ENCODE measurements at regions not wholly inside any gene's neighbourhood (a gene's known extent, or its start where the extent isn't known, plus 50 kb on each side); places are given as distances from the start of the nearest gene placed in this dataset.

DNA sequence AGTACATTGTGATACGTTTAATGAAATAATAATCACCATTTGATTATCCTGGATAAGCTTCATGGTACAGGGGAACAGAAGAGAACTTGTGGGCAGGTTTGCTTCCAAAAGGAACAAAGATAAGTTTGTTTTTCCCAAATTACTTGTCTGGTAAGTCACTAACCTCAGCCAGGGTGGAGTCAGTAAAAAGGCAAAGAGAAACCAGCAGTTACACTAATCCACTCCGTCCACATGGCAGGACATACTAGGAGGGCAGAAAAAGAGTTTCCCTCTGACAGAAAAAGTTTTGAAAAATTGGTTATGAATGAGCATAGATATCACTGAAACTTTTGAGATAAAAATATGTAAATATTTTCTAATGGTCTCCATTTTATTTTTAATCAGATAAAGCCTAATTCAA lies 285.9 kb downstream of the IL15 start:
- TF ChIP-seq EZH2 (IDR thresholded peaks at IDR 0.05; ENCODE audit: borderline replicate concordance, insufficient read depth, low read depth, low read length, poor library complexity, severe bottlenecking): no peak
- TF ChIP-seq, protein P1, sequence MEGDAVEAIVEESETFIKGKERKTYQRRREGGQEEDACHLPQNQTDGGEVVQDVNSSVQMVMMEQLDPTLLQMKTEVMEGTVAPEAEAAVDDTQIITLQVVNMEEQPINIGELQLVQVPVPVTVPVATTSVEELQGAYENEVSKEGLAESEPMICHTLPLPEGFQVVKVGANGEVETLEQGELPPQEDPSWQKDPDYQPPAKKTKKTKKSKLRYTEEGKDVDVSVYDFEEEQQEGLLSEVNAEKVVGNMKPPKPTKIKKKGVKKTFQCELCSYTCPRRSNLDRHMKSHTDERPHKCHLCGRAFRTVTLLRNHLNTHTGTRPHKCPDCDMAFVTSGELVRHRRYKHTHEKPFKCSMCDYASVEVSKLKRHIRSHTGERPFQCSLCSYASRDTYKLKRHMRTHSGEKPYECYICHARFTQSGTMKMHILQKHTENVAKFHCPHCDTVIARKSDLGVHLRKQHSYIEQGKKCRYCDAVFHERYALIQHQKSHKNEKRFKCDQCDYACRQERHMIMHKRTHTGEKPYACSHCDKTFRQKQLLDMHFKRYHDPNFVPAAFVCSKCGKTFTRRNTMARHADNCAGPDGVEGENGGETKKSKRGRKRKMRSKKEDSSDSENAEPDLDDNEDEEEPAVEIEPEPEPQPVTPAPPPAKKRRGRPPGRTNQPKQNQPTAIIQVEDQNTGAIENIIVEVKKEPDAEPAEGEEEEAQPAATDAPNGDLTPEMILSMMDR (IDR thresholded peaks at IDR 0.05): no peak
- ATAC-seq (ENCODE audit: low read depth): no peak
- no peaks in the 10 kb centered on the region for H3K36me3 ChIP-seq (replicated peaks in 1 of 2; ENCODE audit: control extremely low read depth in 1 of 2, control insufficient read depth in 1 of 2, extremely low read depth in 1 of 2, insufficient read depth in 2 of 2, low read length in 1 of 2)
- ChIA-PET CTCF (no interaction called here), POLR2A (no interaction called here)
- H3K27me3 ChIP-seq (replicated peaks in 1 of 4; ENCODE audit: control extremely low read depth in 1 of 4, control insufficient read depth in 3 of 4, insufficient read depth in 4 of 4, low read length in 3 of 4): no peaks in the 10 kb centered on the region
- no peaks in the 10 kb centered on the region for H3K27me3 Mint-ChIP-seq
- H3K9me3 Mint-ChIP-seq (ENCODE audit: insufficient read depth): no peaks in the 10 kb centered on the region
- no peak for DNase-seq
- H3K4me2 ChIP-seq (replicated peaks; ENCODE audit: low read depth, low read length, poor library complexity, severe bottlenecking): no peak overlapping the region
- peaks cover 0 to 2% (median 0%) of the 10 kb centered on the region in 3 donors for H3K9me3 ChIP-seq (ENCODE audit: control extremely low read depth in 1 of 3, control insufficient read depth in 2 of 3, insufficient read depth in 1 of 3, low read length in 2 of 3)
- WGBS (ENCODE audit: insufficient coverage): no CpG with 5 or more reads among the region's 2 CpGs
- H3K4me3 Mint-ChIP-seq: no peak overlapping the region
- H3K27ac Mint-ChIP-seq: no peak overlapping the region
- H3K27ac ChIP-seq (ENCODE audit: low read length in 2 of 2): no peak overlapping the region
- no peak overlapping the region for H3K9ac ChIP-seq (ENCODE audit: low read length)
- no peaks in the 10 kb centered on the region for H3K79me2 ChIP-seq (ENCODE audit: control insufficient read depth, insufficient read depth, low read length)
- H2AFZ ChIP-seq (ENCODE audit: insufficient read depth, low read depth, low read length, poor library complexity, severe bottlenecking): no peak overlapping the region
- no peak overlapping the region for H3K4me3 ChIP-seq (ENCODE audit: control extremely low read depth in 1 of 5, extremely low read depth in 1 of 5, insufficient read depth in 1 of 5, low read depth in 2 of 5, low read length in 4 of 5)
- no peaks in the 10 kb centered on the region for H4K20me1 ChIP-seq (ENCODE audit: control insufficient read depth, insufficient read depth, low read length, poor library complexity, severe bottlenecking)
- H3K4me1 ChIP-seq (ENCODE audit: control insufficient read depth in 2 of 2, insufficient read depth in 2 of 2, low read length in 2 of 2): no peaks in the 10 kb centered on the region
- no peaks in the 10 kb centered on the region for H3K4me1 Mint-ChIP-seq
- intact Hi-C loops (cut with micrococcal nuclease): no loop called here

GRCh38 chr4:141926406-141926805 lies 290.0 kb downstream of the IL15 start:
- TF ChIP-seq, protein P1 (IDR thresholded peaks at IDR 0.05): no peak
- TF ChIP-seq EZH2 (IDR thresholded peaks at IDR 0.05; ENCODE audit: borderline replicate concordance, insufficient read depth, low read depth, low read length, poor library complexity, severe bottlenecking): no peak
- peaks cover 0 to 2% (median 0%) of the 10 kb centered on the region in 3 donors for H3K9me3 ChIP-seq (ENCODE audit: control extremely low read depth in 1 of 3, control insufficient read depth in 2 of 3, insufficient read depth in 1 of 3, low read length in 2 of 3)
- intact Hi-C loops (cut with micrococcal nuclease): no loop called here
- H3K4me2 ChIP-seq (replicated peaks; ENCODE audit: low read depth, low read length, poor library complexity, severe bottlenecking): no peak overlapping the region
- no peak overlapping the region for H3K4me3 Mint-ChIP-seq
- H3K27ac ChIP-seq (ENCODE audit: low read length in 2 of 2): no peak overlapping the region
- ChIA-PET CTCF (no interaction called here), POLR2A (no interaction called here)
- no peaks in the 10 kb centered on the region for H3K4me1 ChIP-seq (ENCODE audit: control insufficient read depth in 2 of 2, insufficient read depth in 2 of 2, low read length in 2 of 2)
- WGBS (ENCODE audit: insufficient coverage): no CpG with 5 or more reads among the region's 1 CpG
- H3K27me3 Mint-ChIP-seq: no peaks in the 10 kb centered on the region
- H2AFZ ChIP-seq (ENCODE audit: insufficient read depth, low read depth, low read length, poor library complexity, severe bottlenecking): no peak overlapping the region
- no peak overlapping the region for H3K9ac ChIP-seq (ENCODE audit: low read length)
- no peak overlapping the region for H3K27ac Mint-ChIP-seq
- DNase-seq: no peak
- H3K36me3 ChIP-seq (replicated peaks in 1 of 2; ENCODE audit: control extremely low read depth in 1 of 2, control insufficient read depth in 1 of 2, extremely low read depth in 1 of 2, insufficient read depth in 2 of 2, low read length in 1 of 2): no peaks in the 10 kb centered on the region
- H3K27me3 ChIP-seq (replicated peaks in 1 of 4; ENCODE audit: control extremely low read depth in 1 of 4, control insufficient read depth in 3 of 4, insufficient read depth in 4 of 4, low read length in 3 of 4): no peaks in the 10 kb centered on the region
- no peak overlapping the region for H3K4me3 ChIP-seq (ENCODE audit: control extremely low read depth in 1 of 5, extremely low read depth in 1 of 5, insufficient read depth in 1 of 5, low read depth in 2 of 5, low read length in 4 of 5)
- no peaks in the 10 kb centered on the region for H3K9me3 Mint-ChIP-seq (ENCODE audit: insufficient read depth)
- ATAC-seq (ENCODE audit: low read depth): no peak
- H3K79me2 ChIP-seq (ENCODE audit: control insufficient read depth, insufficient read depth, low read length): no peaks in the 10 kb centered on the region
- H3K4me1 Mint-ChIP-seq: no peaks in the 10 kb centered on the region
- no peaks in the 10 kb centered on the region for H4K20me1 ChIP-seq (ENCODE audit: control insufficient read depth, insufficient read depth, low read length, poor library complexity, severe bottlenecking)
